IPS-15b (cell line): ENCODE measurements at regions not wholly inside any gene's neighbourhood (a gene's known extent, or its start where the extent isn't known, plus 50 kb on each side); places are given as distances from the start of the nearest gene placed in this dataset.

Source experiments
- H3K27me3 ChIP-seq: one replicate; pipeline ENCODE4 v1.6.1; 2013; ENCODE audit warnings: low read length; ENCODE audit not compliant: control insufficient read depth, insufficient read depth
- H3K36me3 ChIP-seq: one replicate; pipeline ENCODE4 v1.6.1; 2013; ENCODE audit warnings: low read length; ENCODE audit not compliant: control insufficient read depth, insufficient read depth
- H3K4me1 ChIP-seq: one replicate; pipeline ENCODE4 v1.6.1; 2013; ENCODE audit warnings: mild to moderate bottlenecking, low read length; ENCODE audit not compliant: control insufficient read depth, insufficient read depth
- H3K4me3 ChIP-seq: one replicate; pipeline ENCODE4 v1.5.1; 2013; ENCODE audit warnings: low read depth, low read length
- H3K9ac ChIP-seq: one replicate; pipeline ENCODE4 v1.6.1; 2013; ENCODE audit warnings: low read depth, mild to moderate bottlenecking, low read length
- H3K9me3 ChIP-seq: one replicate; pipeline ENCODE4 v1.6.1; 2013; ENCODE audit warnings: mild to moderate bottlenecking, low read length; ENCODE audit not compliant: control insufficient read depth, insufficient read depth

DNA sequence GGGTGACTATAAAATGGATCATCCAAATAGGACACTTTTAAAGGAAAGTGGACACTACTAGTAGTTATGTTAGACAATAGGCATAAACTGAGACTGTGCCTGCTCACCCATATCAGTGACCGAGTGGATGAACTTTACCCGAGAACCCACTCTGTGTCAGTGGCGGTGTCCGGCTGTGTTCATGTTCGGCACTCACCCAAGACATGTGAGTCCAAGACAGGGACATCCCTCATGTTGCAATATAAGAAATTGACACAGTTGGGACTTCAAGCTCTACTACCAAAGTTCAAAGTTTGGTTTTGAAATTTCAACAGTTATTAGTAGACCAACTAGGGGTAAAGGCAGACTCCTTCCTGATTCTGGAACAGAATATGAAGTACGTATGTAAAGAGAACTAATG lies 326.3 kb upstream of the TNP1 start:
- Histone ChIP-seq H3K4me3 (no peak overlapping the region), H3K4me1 (no peaks in the 10 kb centered on the region), H3K9ac (no peak overlapping the region), H3K9me3 (no peaks in the 10 kb centered on the region), H3K36me3 (no peaks in the 10 kb centered on the region), H3K27me3 (no peaks in the 10 kb centered on the region)

- no peaks in the 10 kb centered on the region for H3K27me3 ChIP-seq
- H3K36me3 ChIP-seq, result no peaks in the 10 kb centered on the region
- H3K4me3 ChIP-seq, result no peak overlapping the region
- no peaks in the 10 kb centered on the region for H3K4me1 ChIP-seq
- no peaks in the 10 kb centered on the region for H3K9me3 ChIP-seq
- no peak overlapping the region for H3K9ac ChIP-seq
Measured at GRCh38 chr2:217185265-217185995, 325.6 kb upstream of the TNP1 start.

- Histone ChIP-seq H3K4me3 (no peak overlapping the region), H3K4me1 (no peaks in the 10 kb centered on the region), H3K36me3 (no peaks in the 10 kb centered on the region), H3K27me3 (no peaks in the 10 kb centered on the region), H3K9me3 (no peaks in the 10 kb centered on the region), H3K9ac (no peak overlapping the region)
Measured at GRCh38 chr2:217184242-217184641, 324.4 kb upstream of the TNP1 start.

DNA sequence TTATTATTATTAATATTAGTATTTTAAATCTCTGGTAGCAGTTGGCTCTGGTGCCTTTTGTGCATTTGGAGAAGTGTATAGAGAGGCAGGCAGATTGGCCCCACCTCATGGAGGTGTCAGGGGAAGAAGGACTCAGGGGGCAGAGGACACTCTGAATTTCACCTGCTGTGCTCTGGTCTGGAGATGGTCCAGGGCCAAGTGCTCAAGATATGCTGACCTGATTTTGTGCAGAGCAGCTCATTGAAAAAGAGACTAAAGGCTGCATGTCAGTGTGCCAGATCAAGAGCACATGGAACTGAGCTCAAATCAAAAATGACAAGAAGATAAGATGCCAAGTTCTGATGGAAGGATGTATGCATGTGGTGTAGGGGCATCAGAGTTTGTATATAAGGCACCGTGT lies 323.6 kb upstream of the TNP1 start:
- Histone ChIP-seq H3K9me3 (no peaks in the 10 kb centered on the region), H3K4me3 (no peak overlapping the region), H3K4me1 (no peaks in the 10 kb centered on the region), H3K36me3 (no peaks in the 10 kb centered on the region), H3K27me3 (no peaks in the 10 kb centered on the region), H3K9ac (no peak overlapping the region)

DNA sequence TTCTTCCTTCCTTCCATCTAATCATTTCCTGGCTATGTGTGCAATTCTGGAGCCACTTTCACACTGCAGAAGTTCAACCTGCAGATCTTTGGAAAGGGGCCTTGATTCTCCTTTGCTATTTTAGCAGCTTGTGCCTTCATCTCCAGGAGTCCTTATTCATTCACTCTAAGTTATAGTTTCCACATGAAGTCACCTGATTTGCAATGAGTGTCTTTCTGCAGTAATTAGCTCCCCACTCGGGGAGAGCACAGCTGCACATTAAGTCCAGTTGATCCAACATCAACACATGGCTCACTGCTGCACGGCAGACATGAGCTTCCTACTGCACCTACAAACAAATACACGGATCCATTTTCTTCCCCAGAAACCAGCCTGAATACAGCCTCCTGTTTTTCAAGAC lies 323.1 kb upstream of the TNP1 start:
- H3K9ac ChIP-seq, result no peak overlapping the region
- H3K27me3 ChIP-seq, result no peaks in the 10 kb centered on the region
- H3K9me3 ChIP-seq, result no peaks in the 10 kb centered on the region
- H3K4me3 ChIP-seq, result no peak overlapping the region
- no peaks in the 10 kb centered on the region for H3K36me3 ChIP-seq
- H3K4me1 ChIP-seq, result no peaks in the 10 kb centered on the region

DNA sequence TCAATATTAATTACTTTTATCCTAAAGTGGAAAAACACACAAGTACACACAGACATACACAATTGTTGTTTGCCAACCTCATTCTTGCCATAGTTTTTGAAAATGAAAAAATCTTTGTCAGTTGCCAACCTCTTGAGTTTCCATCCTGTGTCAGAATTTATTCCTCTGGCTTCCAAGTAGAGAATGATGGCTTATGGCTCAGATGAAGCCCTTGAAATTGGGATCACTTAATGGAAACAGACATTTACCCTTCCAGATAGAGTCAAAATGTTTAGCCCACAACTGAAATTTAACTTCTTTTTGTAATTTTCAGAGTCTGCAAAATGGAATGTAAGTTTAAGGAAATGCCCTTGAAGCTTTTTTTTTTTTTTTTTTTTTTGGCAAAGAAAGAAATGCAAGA lies 321.6 kb upstream of the TNP1 start:
- Histone ChIP-seq H3K9me3 (no peaks in the 10 kb centered on the region), H3K4me3 (no peak overlapping the region), H3K4me1 (no peaks in the 10 kb centered on the region), H3K27me3 (no peaks in the 10 kb centered on the region), H3K36me3 (no peaks in the 10 kb centered on the region), H3K9ac (no peak overlapping the region)

DNA sequence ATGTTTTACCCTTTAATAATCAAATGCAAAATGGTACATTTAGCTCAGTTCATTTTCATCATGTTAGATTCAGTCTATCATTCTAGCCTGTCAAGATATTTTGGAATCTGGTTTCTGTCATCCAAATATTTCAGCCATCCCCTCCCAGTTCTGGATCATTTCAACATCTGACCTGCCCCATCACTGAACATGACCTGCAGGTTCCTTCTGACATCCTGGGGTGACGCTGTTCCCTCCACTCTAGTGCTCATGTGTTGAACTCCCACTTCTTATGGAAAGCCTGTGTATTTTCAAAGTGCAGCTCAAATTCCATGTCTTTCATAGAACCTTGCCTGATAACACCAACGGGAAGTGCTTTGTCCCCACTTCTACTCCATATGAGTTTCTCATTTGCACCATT lies 320.0 kb upstream of the TNP1 start:
- Histone ChIP-seq H3K4me1 (no peaks in the 10 kb centered on the region), H3K36me3 (no peaks in the 10 kb centered on the region), H3K9ac (no peak overlapping the region), H3K27me3 (no peaks in the 10 kb centered on the region), H3K9me3 (no peaks in the 10 kb centered on the region), H3K4me3 (no peak overlapping the region)

DNA sequence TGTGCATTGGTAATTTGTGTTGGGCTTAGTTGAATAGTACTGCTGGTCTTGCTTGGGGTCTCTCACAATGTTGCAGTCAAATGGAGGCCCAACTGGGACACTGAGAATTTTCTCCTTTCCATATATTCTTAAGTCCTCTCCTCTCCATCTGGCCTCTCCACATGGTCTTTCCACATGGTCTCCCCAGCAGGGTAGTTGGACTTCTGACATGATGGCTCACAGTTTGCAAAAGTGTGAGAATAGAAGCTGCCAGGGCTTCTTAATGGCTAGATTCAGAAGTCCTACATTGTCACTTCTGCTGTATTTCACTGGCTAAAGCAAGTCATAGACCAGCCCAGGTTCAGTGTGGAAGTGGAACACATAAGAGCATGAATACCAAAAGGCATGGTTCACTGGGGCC lies 318.5 kb upstream of the TNP1 start:
- H3K9ac ChIP-seq, result no peak overlapping the region
- H3K4me1 ChIP-seq, result no peaks in the 10 kb centered on the region
- H3K36me3 ChIP-seq, result no peaks in the 10 kb centered on the region
- no peak overlapping the region for H3K4me3 ChIP-seq
- no peaks in the 10 kb centered on the region for H3K9me3 ChIP-seq
- H3K27me3 ChIP-seq, result no peaks in the 10 kb centered on the region

GRCh38 chr2:217177720-217178119 lies 317.9 kb upstream of the TNP1 start:
- Histone ChIP-seq H3K27me3 (no peaks in the 10 kb centered on the region), H3K36me3 (no peaks in the 10 kb centered on the region), H3K4me3 (no peak overlapping the region), H3K9me3 (no peaks in the 10 kb centered on the region), H3K9ac (no peak overlapping the region), H3K4me1 (no peaks in the 10 kb centered on the region)

DNA sequence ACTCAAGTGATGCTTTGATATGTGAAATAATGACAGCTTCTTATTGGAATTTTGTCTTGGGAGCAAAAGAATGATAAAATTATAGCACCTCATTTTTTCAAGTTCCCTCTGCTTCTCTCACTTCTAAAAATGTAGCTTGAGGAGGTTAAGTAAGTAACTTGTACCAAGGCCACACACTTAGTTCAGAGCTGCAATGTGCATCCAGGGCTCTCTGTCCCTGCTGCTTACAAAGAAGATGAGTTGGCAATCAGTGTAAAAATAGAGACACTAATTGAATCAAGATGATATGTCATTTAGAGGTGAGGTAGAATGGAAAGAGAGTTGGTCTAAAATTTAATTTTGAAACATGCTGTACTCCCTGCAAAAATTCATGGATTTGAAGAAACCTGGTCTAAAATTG lies 312.0 kb upstream of the TNP1 start:
- no peaks in the 10 kb centered on the region for H3K36me3 ChIP-seq
- H3K9ac ChIP-seq, result no peak overlapping the region

GRCh38 chr2:217168496-217168895 lies 308.6 kb upstream of the TNP1 start:
- H3K9me3 ChIP-seq, result no peaks in the 10 kb centered on the region
- no peak overlapping the region for H3K4me3 ChIP-seq
- H3K9ac ChIP-seq, result no peak overlapping the region
- H3K27me3 ChIP-seq, result no peaks in the 10 kb centered on the region
- H3K4me1 ChIP-seq, result no peaks in the 10 kb centered on the region
- H3K36me3 ChIP-seq, result no peaks in the 10 kb centered on the region

More for the DNA sequence above, 312.0 kb upstream of the TNP1 start:
- Histone ChIP-seq H3K4me3 (no peak overlapping the region), H3K4me1 (no peaks in the 10 kb centered on the region), H3K9me3 (no peaks in the 10 kb centered on the region), H3K27me3 (no peaks in the 10 kb centered on the region)

DNA sequence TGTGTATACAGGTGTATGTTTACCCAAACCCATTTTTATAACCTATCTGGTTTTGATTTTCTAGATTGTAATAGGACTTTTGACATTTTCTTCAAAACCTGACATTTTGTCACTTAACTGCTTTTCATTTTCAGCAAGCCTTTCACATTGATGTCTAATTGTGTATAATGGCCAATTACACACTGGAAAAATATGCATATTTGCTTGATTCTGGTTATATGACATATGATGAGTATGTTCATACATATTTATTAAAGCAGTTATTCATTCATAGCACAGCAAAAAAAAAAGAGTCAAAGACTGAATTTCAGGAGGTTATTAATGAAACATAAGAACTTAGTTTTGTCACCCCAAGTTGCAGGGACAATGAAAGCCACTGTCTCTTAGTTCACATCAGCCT lies 307.7 kb upstream of the TNP1 start:
- H3K36me3 ChIP-seq, result no peaks in the 10 kb centered on the region

More for the DNA sequence above, 307.7 kb upstream of the TNP1 start:
- Histone ChIP-seq H3K4me3 (no peak overlapping the region), H3K27me3 (no peaks in the 10 kb centered on the region), H3K9me3 (no peaks in the 10 kb centered on the region), H3K4me1 (no peaks in the 10 kb centered on the region), H3K9ac (no peak overlapping the region)
